ENCODE measurements at regions not wholly inside any gene's neighbourhood (a gene's known extent, or its start where the extent isn't known, plus 50 kb on each side); places are given as distances from the start of the nearest gene placed in this dataset.

DNA sequence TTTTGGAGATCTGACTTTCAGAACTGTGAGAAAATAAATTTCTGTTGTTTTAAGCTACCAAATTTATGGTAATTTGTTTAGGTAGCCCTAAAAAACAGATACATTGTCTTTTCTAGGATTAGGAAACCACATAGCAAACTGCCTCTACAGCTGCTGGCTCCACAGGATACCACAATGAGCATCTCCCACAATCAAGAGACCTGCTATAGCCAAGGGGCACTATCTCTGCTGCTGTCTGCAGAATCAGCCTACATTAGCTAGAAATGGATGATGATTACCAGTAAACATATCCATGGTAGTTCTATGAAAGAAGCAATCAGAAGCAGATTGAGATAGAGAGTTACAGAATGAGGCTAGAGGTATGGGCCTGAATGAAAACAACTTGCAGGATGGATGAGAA lies 244.4 kb upstream of the NDST4 start:
- H3K9me3 ChIP-seq (ENCODE audit: control insufficient read depth in 2 of 2, low read length in 2 of 2) = no peaks in the 10 kb centered on the region
- H3K9ac ChIP-seq (ENCODE audit: low read depth in 1 of 2, low read length in 2 of 2) = no peak overlapping the region
- H3K27ac ChIP-seq (ENCODE audit: low read depth in 2 of 2, low read length in 2 of 2) = no peak overlapping the region
- H3K27me3 ChIP-seq (ENCODE audit: control insufficient read depth in 2 of 2, insufficient read depth in 2 of 2, low read length in 2 of 2) = no peaks in the 10 kb centered on the region
- H3K4me1 ChIP-seq (ENCODE audit: control insufficient read depth in 2 of 2, insufficient read depth in 2 of 2, low read length in 2 of 2) = no peaks in the 10 kb centered on the region
- no peaks in the 10 kb centered on the region for H3K36me3 ChIP-seq (ENCODE audit: control insufficient read depth in 2 of 2, insufficient read depth in 2 of 2, low read length in 2 of 2)
- H3K4me3 ChIP-seq (ENCODE audit: low read length in 2 of 2) = no peak overlapping the region

DNA sequence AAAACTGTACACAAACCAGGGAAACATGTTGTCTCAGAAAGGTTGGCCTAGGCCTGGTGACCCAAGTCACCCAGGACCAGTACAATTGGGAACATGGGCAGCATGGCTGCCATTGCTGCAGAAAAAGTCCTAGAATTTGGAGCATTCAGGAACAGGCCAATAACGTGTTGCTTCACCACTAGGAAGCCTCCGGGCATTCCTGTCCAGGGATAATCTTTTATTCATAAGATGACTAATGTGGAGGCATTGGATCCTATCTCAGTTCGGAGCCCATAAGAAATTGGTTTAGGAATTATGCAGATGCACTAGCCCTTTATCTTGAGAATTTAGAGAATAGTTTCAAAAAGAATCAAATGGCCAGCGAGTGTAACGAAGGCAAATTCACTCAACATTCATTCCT lies 242.8 kb upstream of the NDST4 start:
- Histone ChIP-seq H3K27me3 (ENCODE audit: control insufficient read depth in 2 of 2, insufficient read depth in 2 of 2, low read length in 2 of 2) (no peaks in the 10 kb centered on the region), H3K4me3 (ENCODE audit: low read length in 2 of 2) (no peak overlapping the region), H3K4me1 (ENCODE audit: control insufficient read depth in 2 of 2, insufficient read depth in 2 of 2, low read length in 2 of 2) (no peaks in the 10 kb centered on the region), H3K36me3 (ENCODE audit: control insufficient read depth in 2 of 2, insufficient read depth in 2 of 2, low read length in 2 of 2) (no peaks in the 10 kb centered on the region), H3K27ac (ENCODE audit: low read depth in 2 of 2, low read length in 2 of 2) (no peak overlapping the region), H3K9me3 (ENCODE audit: control insufficient read depth in 2 of 2, low read length in 2 of 2) (no peaks in the 10 kb centered on the region), H3K9ac (ENCODE audit: low read depth in 1 of 2, low read length in 2 of 2) (no peak overlapping the region)

DNA sequence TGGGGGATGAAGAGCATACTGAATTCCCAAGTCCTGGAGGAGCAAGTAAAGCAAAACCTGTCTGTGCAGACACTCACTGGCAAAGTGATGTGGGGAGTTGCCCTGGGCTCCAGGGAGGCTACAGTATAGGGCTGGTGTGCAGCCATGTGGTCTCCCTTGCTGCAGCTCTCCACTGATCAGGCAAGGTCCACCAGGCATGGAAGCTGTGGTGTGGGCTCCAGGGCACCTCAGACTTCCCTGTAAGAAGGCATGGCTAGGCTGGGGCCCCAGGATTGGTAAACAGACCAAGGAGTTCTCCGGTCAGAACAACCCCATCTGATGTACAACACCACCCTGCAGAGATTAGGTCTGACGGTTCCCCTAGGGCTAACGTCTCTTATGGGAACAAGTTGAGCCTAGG lies 241.9 kb upstream of the NDST4 start:
- Histone ChIP-seq H3K9ac (ENCODE audit: low read depth in 1 of 2, low read length in 2 of 2) (no peak overlapping the region), H3K4me1 (ENCODE audit: control insufficient read depth in 2 of 2, insufficient read depth in 2 of 2, low read length in 2 of 2) (no peaks in the 10 kb centered on the region), H3K4me3 (ENCODE audit: low read length in 2 of 2) (no peak overlapping the region)

DNA sequence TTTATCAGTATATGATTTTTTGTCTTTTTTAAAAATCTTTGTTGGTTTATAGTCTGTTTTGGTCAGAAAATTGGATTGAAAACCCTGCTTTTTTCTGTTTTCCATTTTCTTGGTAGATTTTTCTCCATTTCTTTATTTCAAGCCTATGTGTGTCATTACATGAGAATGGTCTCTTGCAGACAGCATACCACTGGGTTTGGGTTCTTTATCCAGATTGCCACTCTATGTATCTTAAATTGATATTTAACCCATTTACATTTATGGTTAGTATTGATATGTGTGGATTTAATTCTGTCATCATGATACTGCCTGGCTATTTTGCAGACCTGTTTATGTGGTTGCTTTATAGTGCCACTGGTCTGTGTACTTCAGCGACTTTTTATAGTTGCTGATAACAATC lies 239.9 kb upstream of the NDST4 start:
- H3K4me1 ChIP-seq (ENCODE audit: control insufficient read depth in 2 of 2, insufficient read depth in 2 of 2, low read length in 2 of 2) = no peaks in the 10 kb centered on the region
- H3K9ac ChIP-seq (ENCODE audit: low read depth in 1 of 2, low read length in 2 of 2) = no peak overlapping the region
- no peak overlapping the region for H3K27ac ChIP-seq (ENCODE audit: low read depth in 2 of 2, low read length in 2 of 2)
- H3K4me3 ChIP-seq (ENCODE audit: low read length in 2 of 2) = no peak overlapping the region
- no peaks in the 10 kb centered on the region for H3K36me3 ChIP-seq (ENCODE audit: control insufficient read depth in 2 of 2, insufficient read depth in 2 of 2, low read length in 2 of 2)
- no peaks in the 10 kb centered on the region for H3K9me3 ChIP-seq (ENCODE audit: control insufficient read depth in 2 of 2, low read length in 2 of 2)
- no peaks in the 10 kb centered on the region for H3K27me3 ChIP-seq (ENCODE audit: control insufficient read depth in 2 of 2, insufficient read depth in 2 of 2, low read length in 2 of 2)

More for the DNA sequence above, 241.9 kb upstream of the NDST4 start:
- H3K36me3 ChIP-seq (ENCODE audit: control insufficient read depth in 2 of 2, insufficient read depth in 2 of 2, low read length in 2 of 2) = no peaks in the 10 kb centered on the region
- H3K27ac ChIP-seq (ENCODE audit: low read depth in 2 of 2, low read length in 2 of 2) = no peak overlapping the region
- H3K9me3 ChIP-seq (ENCODE audit: control insufficient read depth in 2 of 2, low read length in 2 of 2) = no peaks in the 10 kb centered on the region
- no peaks in the 10 kb centered on the region for H3K27me3 ChIP-seq (ENCODE audit: control insufficient read depth in 2 of 2, insufficient read depth in 2 of 2, low read length in 2 of 2)

DNA sequence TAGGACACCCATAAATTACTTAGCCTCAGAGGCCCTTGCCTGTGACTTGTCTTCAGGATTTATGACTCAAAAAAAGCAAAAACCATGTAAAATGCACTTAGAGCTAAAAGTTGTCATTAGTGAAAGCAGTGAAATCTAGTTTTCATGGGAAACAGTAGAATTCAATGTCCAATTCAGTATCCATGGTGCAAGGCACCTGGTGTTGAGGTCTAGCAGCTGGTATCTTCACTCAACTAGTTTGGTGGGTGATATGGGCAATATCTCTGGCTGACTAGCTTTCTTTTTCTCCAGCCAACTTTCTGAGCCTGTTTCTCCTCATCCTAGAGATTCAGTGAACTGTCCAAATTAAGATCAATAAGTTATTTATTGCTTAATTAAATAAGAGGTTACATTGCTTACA lies 229.8 kb upstream of the NDST4 start:
- H3K36me3 ChIP-seq (ENCODE audit: control insufficient read depth in 2 of 2, insufficient read depth in 2 of 2, low read length in 2 of 2) = no peaks in the 10 kb centered on the region
- no peak overlapping the region for H3K27ac ChIP-seq (ENCODE audit: low read depth in 2 of 2, low read length in 2 of 2)
- H3K4me3 ChIP-seq (ENCODE audit: low read length in 2 of 2) = no peak overlapping the region
- no peaks in the 10 kb centered on the region for H3K4me1 ChIP-seq (ENCODE audit: control insufficient read depth in 2 of 2, insufficient read depth in 2 of 2, low read length in 2 of 2)
- no peak overlapping the region for H3K9ac ChIP-seq (ENCODE audit: low read depth in 1 of 2, low read length in 2 of 2)
- no peaks in the 10 kb centered on the region for H3K9me3 ChIP-seq (ENCODE audit: control insufficient read depth in 2 of 2, low read length in 2 of 2)
- H3K27me3 ChIP-seq (ENCODE audit: control insufficient read depth in 2 of 2, insufficient read depth in 2 of 2, low read length in 2 of 2) = no peaks in the 10 kb centered on the region

DNA sequence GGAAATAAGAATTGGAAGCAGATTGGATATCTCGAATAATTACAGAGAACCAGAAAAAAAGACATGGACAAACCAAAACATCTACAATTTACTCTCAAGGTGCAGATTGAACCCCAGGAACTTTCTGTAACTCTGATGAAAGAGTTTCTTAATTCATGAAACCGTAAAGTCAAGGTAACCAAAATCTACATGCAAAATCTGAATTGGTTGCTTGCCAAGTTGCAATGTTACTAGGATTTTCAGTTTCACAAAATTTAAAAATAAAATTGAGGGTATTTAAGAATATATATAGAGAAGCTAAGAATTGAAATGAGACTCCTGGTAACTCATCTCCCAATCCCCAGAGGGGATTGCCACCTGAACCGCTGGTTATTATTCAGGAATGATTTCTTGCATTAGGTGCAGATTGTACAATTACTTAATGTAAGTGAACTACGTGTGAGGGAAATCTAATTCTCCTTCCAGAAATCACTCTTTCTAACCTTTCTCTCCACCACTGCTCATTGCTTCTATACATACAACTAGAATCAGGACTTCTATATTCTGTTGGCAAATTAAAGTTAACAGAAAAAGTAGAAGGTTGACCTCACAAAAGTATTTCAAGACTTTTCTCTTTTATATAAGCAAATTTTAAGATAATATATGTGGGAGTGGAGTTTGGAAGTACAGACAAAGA lies 221.5 kb upstream of the NDST4 start:
- Histone ChIP-seq H3K4me3 (ENCODE audit: low read length in 2 of 2) (no peak overlapping the region), H3K9ac (ENCODE audit: low read depth in 1 of 2, low read length in 2 of 2) (no peak overlapping the region), H3K9me3 (ENCODE audit: control insufficient read depth in 2 of 2, low read length in 2 of 2) (no peaks in the 10 kb centered on the region), H3K4me1 (ENCODE audit: control insufficient read depth in 2 of 2, insufficient read depth in 2 of 2, low read length in 2 of 2) (no peaks in the 10 kb centered on the region), H3K36me3 (ENCODE audit: control insufficient read depth in 2 of 2, insufficient read depth in 2 of 2, low read length in 2 of 2) (no peaks in the 10 kb centered on the region), H3K27ac (ENCODE audit: low read depth in 2 of 2, low read length in 2 of 2) (no peak overlapping the region), H3K27me3 (ENCODE audit: control insufficient read depth in 2 of 2, insufficient read depth in 2 of 2, low read length in 2 of 2) (no peaks in the 10 kb centered on the region)

DNA sequence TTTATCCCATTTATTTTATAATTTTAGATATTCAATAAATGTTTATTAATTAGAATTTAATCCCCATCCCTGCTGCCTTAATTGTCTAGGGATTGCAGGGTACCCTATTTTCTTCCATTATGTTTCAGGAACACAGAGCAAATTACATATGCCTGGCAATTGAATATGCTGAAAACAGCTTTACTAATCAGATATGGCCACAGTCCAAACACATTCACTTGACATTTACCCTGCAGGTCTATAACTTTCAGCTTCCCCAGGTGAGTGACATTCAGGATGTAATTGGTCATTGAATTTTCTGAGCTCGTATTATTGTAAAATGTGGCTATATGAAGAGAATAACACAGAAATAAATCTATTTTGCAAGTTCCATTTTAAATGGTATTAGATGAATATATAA lies 218.7 kb upstream of the NDST4 start:
- no peaks in the 10 kb centered on the region for H3K27me3 ChIP-seq (ENCODE audit: control insufficient read depth in 2 of 2, insufficient read depth in 2 of 2, low read length in 2 of 2)
- H3K4me3 ChIP-seq (ENCODE audit: low read length in 2 of 2) = no peak overlapping the region
- H3K9ac ChIP-seq (ENCODE audit: low read depth in 1 of 2, low read length in 2 of 2) = no peak overlapping the region
- no peak overlapping the region for H3K27ac ChIP-seq (ENCODE audit: low read depth in 2 of 2, low read length in 2 of 2)
- no peaks in the 10 kb centered on the region for H3K36me3 ChIP-seq (ENCODE audit: control insufficient read depth in 2 of 2, insufficient read depth in 2 of 2, low read length in 2 of 2)
- H3K9me3 ChIP-seq (ENCODE audit: control insufficient read depth in 2 of 2, low read length in 2 of 2) = no peaks in the 10 kb centered on the region
- H3K4me1 ChIP-seq (ENCODE audit: control insufficient read depth in 2 of 2, insufficient read depth in 2 of 2, low read length in 2 of 2) = no peaks in the 10 kb centered on the region

DNA sequence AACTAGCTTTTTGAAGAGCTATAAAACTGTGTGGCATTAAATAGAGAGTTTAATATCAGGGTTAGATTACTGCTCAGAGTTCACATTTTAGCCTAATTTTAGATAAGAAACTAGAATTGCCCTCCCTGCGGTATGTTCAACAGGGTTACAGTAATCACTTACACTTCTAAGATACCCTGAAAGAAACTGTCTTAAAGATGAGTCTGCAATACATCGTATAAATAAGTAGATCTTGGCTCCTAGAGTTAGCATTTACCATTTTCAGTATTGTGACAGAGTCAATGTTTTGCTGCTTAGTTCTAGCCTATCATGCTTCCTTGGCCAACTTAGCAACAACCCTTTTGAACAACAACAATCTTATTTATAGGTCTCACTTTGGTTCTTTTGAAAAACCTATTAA lies 217.8 kb upstream of the NDST4 start:
- Histone ChIP-seq H3K9me3 (ENCODE audit: control insufficient read depth in 2 of 2, low read length in 2 of 2) (no peaks in the 10 kb centered on the region), H3K9ac (ENCODE audit: low read depth in 1 of 2, low read length in 2 of 2) (no peak overlapping the region), H3K27me3 (ENCODE audit: control insufficient read depth in 2 of 2, insufficient read depth in 2 of 2, low read length in 2 of 2) (no peaks in the 10 kb centered on the region), H3K36me3 (ENCODE audit: control insufficient read depth in 2 of 2, insufficient read depth in 2 of 2, low read length in 2 of 2) (no peaks in the 10 kb centered on the region), H3K4me3 (ENCODE audit: low read length in 2 of 2) (no peak overlapping the region), H3K27ac (ENCODE audit: low read depth in 2 of 2, low read length in 2 of 2) (no peak overlapping the region), H3K4me1 (ENCODE audit: control insufficient read depth in 2 of 2, insufficient read depth in 2 of 2, low read length in 2 of 2) (no peaks in the 10 kb centered on the region)

DNA sequence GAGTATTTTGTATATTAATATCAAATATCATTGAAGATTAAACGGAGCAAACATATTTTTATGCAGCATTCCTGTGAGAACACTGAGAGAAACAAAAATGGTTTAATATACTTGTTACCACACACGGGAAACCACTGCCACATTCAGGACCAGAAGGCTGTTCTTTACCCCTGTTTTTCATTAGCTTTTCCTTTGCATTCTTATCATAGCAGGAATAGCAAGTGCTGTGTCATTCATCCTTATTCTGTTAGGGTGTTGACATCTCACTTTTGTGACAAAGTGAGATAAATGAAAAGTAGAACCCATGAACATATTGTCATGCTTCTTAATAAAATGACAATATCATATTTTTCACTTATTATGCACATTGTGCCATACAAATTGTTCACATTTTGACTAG lies 212.4 kb upstream of the NDST4 start:
- Histone ChIP-seq H3K4me3 (ENCODE audit: low read length in 2 of 2) (no peak overlapping the region), H3K9me3 (ENCODE audit: control insufficient read depth in 2 of 2, low read length in 2 of 2) (no peaks in the 10 kb centered on the region), H3K4me1 (ENCODE audit: control insufficient read depth in 2 of 2, insufficient read depth in 2 of 2, low read length in 2 of 2) (no peaks in the 10 kb centered on the region), H3K27ac (ENCODE audit: low read depth in 2 of 2, low read length in 2 of 2) (no peak overlapping the region), H3K36me3 (ENCODE audit: control insufficient read depth in 2 of 2, insufficient read depth in 2 of 2, low read length in 2 of 2) (no peaks in the 10 kb centered on the region), H3K27me3 (ENCODE audit: control insufficient read depth in 2 of 2, insufficient read depth in 2 of 2, low read length in 2 of 2) (no peaks in the 10 kb centered on the region), H3K9ac (ENCODE audit: low read depth in 1 of 2, low read length in 2 of 2) (no peak overlapping the region)

DNA sequence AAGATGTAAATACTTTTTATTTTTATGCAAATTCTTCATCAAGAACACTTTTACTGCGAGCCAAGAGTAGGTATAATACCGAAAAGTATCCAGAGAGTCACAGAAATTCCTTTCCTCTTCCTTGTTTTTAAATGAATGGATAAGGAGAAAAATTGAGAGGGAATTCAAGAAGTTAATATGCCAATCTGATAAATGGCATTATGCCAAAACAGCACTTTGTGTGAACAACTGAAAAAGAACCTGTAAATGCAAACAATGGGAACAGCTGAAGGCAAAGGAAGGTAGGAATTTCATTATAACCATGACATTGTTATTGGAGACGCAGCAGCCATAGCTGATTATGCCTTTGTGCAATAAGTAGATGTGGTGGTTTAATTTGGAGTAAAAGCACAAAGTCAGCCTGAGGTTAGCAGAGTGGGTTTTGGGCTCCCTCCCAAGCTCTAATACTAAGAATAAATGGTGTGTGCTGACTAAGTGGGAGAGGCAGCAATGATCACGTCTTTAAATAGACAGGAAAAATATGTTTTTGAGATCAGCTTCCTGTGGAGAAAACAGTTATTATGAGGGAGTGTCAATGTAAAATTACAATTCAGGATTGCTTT lies 209.8 kb upstream of the NDST4 start:
- no peak overlapping the region for H3K4me3 ChIP-seq (ENCODE audit: low read length in 2 of 2)
- no peaks in the 10 kb centered on the region for H3K9me3 ChIP-seq (ENCODE audit: control insufficient read depth in 2 of 2, low read length in 2 of 2)
- H3K27ac ChIP-seq (ENCODE audit: low read depth in 2 of 2, low read length in 2 of 2) = no peak overlapping the region
- H3K9ac ChIP-seq (ENCODE audit: low read depth in 1 of 2, low read length in 2 of 2) = no peak overlapping the region
- H3K27me3 ChIP-seq (ENCODE audit: control insufficient read depth in 2 of 2, insufficient read depth in 2 of 2, low read length in 2 of 2) = no peaks in the 10 kb centered on the region
- no peaks in the 10 kb centered on the region for H3K4me1 ChIP-seq (ENCODE audit: control insufficient read depth in 2 of 2, insufficient read depth in 2 of 2, low read length in 2 of 2)
- H3K36me3 ChIP-seq (ENCODE audit: control insufficient read depth in 2 of 2, insufficient read depth in 2 of 2, low read length in 2 of 2) = no peaks in the 10 kb centered on the region
